ENCODE measurements at regions not wholly inside any gene's neighbourhood (a gene's known extent, or its start where the extent isn't known, plus 50 kb on each side); places are given as distances from the start of the nearest gene placed in this dataset.

DNA sequence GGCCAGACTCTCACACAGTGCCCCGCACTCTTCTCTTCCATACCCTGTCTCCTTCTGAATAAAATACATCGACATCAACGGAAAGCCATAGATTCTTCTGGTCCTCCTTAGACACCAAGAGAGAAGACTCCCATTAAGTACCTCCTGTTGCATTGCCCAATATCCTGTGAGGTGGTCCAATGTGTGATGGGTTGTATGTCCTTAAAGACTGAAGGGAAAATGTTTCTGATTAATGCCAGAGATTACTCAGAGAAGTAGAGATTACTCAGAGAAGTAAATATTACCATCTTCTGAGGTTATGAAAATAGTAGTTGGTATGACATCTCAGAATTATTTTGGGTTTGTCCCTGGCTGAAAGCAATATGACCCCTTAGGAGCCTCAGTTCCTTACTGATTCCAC, 60.8 kb upstream of the GALNT15 start:
- Histone ChIP-seq H3K36me3 (ENCODE audit: insufficient read depth) (no peaks in the 10 kb centered on the region), H3K27ac (no peak overlapping the region), H3K4me2 (no peak overlapping the region), H3K4me3 (IDR thresholded peaks at IDR 0.05; ENCODE audit: insufficient read depth, low read depth, low read length) (no peak overlapping the region), H3K27me3 (ENCODE audit: insufficient read depth, low read depth) (no peaks in the 10 kb centered on the region), H3K9ac (no peak overlapping the region), H3K79me2 (ENCODE audit: insufficient read depth, low read depth) (no peaks in the 10 kb centered on the region), H3K4me1 (ENCODE audit: low read depth, poor library complexity, severe bottlenecking) (no peaks in the 10 kb centered on the region), H4K20me1 (ENCODE audit: insufficient read depth) (no peaks in the 10 kb centered on the region), H2AFZ (ENCODE audit: low read depth) (no peak overlapping the region)
- TF ChIP-seq, protein P1, sequence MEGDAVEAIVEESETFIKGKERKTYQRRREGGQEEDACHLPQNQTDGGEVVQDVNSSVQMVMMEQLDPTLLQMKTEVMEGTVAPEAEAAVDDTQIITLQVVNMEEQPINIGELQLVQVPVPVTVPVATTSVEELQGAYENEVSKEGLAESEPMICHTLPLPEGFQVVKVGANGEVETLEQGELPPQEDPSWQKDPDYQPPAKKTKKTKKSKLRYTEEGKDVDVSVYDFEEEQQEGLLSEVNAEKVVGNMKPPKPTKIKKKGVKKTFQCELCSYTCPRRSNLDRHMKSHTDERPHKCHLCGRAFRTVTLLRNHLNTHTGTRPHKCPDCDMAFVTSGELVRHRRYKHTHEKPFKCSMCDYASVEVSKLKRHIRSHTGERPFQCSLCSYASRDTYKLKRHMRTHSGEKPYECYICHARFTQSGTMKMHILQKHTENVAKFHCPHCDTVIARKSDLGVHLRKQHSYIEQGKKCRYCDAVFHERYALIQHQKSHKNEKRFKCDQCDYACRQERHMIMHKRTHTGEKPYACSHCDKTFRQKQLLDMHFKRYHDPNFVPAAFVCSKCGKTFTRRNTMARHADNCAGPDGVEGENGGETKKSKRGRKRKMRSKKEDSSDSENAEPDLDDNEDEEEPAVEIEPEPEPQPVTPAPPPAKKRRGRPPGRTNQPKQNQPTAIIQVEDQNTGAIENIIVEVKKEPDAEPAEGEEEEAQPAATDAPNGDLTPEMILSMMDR (conservative IDR thresholded peaks at IDR 0.05; ENCODE audit: low read depth, low read length): no peak

DNA sequence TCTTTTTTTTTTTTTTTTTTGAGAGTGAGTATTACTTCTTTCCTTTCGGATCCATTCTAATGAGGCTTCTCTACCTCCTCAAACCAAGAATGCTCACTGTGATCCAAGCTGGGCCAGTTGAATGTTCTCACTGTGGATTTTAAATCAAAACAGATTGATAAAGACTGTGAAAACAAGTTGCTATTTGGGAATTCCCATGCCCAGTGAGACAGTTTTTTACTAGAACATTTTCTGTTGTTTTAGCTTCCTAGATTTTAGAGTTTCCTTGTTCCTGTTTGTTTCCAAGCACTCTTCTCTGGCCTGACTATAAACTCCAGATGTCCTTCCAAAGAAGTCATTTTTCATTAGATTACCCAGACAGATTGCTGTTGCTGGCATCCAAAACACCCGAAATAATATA, 60.1 kb upstream of the GALNT15 start:
- no peaks in the 10 kb centered on the region for H3K27me3 ChIP-seq (ENCODE audit: insufficient read depth, low read depth)
- no peaks in the 10 kb centered on the region for H3K36me3 ChIP-seq (ENCODE audit: insufficient read depth)
- TF ChIP-seq, protein P1 (conservative IDR thresholded peaks at IDR 0.05; ENCODE audit: low read depth, low read length): no peak
- H3K27ac ChIP-seq: no peak overlapping the region
- H2AFZ ChIP-seq (ENCODE audit: low read depth): no peak overlapping the region
- no peak overlapping the region for H3K4me2 ChIP-seq
- no peaks in the 10 kb centered on the region for H3K79me2 ChIP-seq (ENCODE audit: insufficient read depth, low read depth)
- H4K20me1 ChIP-seq (ENCODE audit: insufficient read depth): no peaks in the 10 kb centered on the region
- no peak overlapping the region for H3K9ac ChIP-seq
- H3K4me1 ChIP-seq (ENCODE audit: low read depth, poor library complexity, severe bottlenecking): no peaks in the 10 kb centered on the region
- no peak overlapping the region for H3K4me3 ChIP-seq (IDR thresholded peaks at IDR 0.05; ENCODE audit: insufficient read depth, low read depth, low read length)

DNA sequence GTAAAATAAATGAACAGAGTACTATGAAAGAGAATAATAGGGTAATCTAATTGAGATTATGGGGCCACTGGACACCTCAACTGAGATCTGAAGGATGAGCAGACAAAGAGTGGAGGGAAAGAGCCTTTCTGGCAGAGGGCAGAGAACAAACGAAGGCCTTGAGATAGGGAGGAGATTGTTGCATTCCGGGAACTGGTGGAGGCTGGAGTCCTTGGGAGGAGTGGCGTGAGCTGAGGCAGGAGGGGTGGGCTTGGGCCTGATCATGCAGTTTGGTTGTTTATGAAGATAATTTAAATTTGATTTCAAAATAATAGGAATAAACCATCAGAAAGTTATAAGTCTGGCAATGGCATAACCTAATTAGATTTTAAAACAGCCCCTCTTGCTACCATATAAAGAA, 59.5 kb upstream of the GALNT15 start:
- Histone ChIP-seq H3K4me3 (IDR thresholded peaks at IDR 0.05; ENCODE audit: insufficient read depth, low read depth, low read length) (no peak overlapping the region), H3K27me3 (ENCODE audit: insufficient read depth, low read depth) (no peaks in the 10 kb centered on the region), H3K79me2 (ENCODE audit: insufficient read depth, low read depth) (no peaks in the 10 kb centered on the region), H2AFZ (ENCODE audit: low read depth) (no peak overlapping the region), H3K36me3 (ENCODE audit: insufficient read depth) (no peaks in the 10 kb centered on the region), H3K4me1 (ENCODE audit: low read depth, poor library complexity, severe bottlenecking) (no peaks in the 10 kb centered on the region), H3K4me2 (no peak overlapping the region), H3K27ac (no peak overlapping the region), H4K20me1 (ENCODE audit: insufficient read depth) (no peaks in the 10 kb centered on the region), H3K9ac (no peak overlapping the region)
- TF ChIP-seq, protein P1 (conservative IDR thresholded peaks at IDR 0.05; ENCODE audit: low read depth, low read length): no peak

DNA sequence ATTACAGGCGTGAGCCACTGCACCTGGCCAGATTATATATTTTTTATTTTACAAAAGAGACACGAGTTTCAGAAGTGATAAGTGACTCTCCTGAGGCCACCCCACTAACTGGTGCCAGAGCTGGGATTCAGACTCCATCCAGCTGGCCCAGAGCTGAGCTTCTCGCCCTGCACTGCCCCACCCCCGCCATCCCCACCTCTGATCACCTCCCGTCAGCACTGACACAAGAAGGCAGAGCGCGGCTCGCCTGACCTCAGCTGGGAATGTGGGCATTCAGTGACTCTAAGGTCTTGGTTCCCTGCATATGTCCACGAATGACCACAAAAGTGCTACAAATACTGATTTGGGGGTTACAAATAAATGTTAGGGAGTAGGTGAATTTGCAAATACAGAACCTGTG, 56.1 kb upstream of the GALNT15 start:
- H3K27me3 ChIP-seq (ENCODE audit: insufficient read depth, low read depth): no peaks in the 10 kb centered on the region
- no peaks in the 10 kb centered on the region for H3K79me2 ChIP-seq (ENCODE audit: insufficient read depth, low read depth)
- no peaks in the 10 kb centered on the region for H3K36me3 ChIP-seq (ENCODE audit: insufficient read depth)
- H3K4me1 ChIP-seq (ENCODE audit: low read depth, poor library complexity, severe bottlenecking): no peaks in the 10 kb centered on the region
- H3K27ac ChIP-seq: no peak overlapping the region
- H3K4me2 ChIP-seq: no peak overlapping the region
- no peak overlapping the region for H2AFZ ChIP-seq (ENCODE audit: low read depth)
- no peak overlapping the region for H3K9ac ChIP-seq
- TF ChIP-seq, protein P1 (conservative IDR thresholded peaks at IDR 0.05; ENCODE audit: low read depth, low read length): no peak
- H4K20me1 ChIP-seq (ENCODE audit: insufficient read depth): no peaks in the 10 kb centered on the region
- H3K4me3 ChIP-seq (IDR thresholded peaks at IDR 0.05; ENCODE audit: insufficient read depth, low read depth, low read length): no peak overlapping the region

DNA sequence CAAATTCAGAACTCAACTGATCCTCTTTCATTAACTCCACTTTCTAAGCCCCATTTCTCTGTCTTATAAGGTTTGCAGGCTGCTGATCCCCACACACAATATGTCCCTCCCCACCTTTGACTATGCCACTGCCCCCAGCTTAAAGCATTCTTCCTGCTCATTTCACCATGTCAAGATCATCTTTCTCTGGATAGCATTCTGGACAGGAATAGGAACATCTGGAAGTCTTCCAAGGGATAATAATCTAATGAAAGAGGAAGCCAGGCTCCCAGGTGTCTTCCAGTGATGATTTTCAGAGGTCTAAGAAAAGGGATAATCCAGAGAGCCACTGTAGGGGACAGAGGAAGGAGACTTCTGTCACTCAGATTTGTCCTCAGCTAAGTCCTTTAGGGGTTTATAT, 54.6 kb upstream of the GALNT15 start:
- H3K36me3 ChIP-seq (ENCODE audit: insufficient read depth): no peaks in the 10 kb centered on the region
- no peak overlapping the region for H3K4me2 ChIP-seq
- no peaks in the 10 kb centered on the region for H3K27me3 ChIP-seq (ENCODE audit: insufficient read depth, low read depth)
- no peak overlapping the region for H3K4me3 ChIP-seq (IDR thresholded peaks at IDR 0.05; ENCODE audit: insufficient read depth, low read depth, low read length)
- TF ChIP-seq, protein P1 (conservative IDR thresholded peaks at IDR 0.05; ENCODE audit: low read depth, low read length): no peak
- H3K4me1 ChIP-seq (ENCODE audit: low read depth, poor library complexity, severe bottlenecking): no peaks in the 10 kb centered on the region
- no peaks in the 10 kb centered on the region for H4K20me1 ChIP-seq (ENCODE audit: insufficient read depth)
- no peak overlapping the region for H3K27ac ChIP-seq
- no peaks in the 10 kb centered on the region for H3K79me2 ChIP-seq (ENCODE audit: insufficient read depth, low read depth)
- H3K9ac ChIP-seq: no peak overlapping the region
- H2AFZ ChIP-seq (ENCODE audit: low read depth): no peak overlapping the region
